Fibroblast of lung (primary cell): ENCODE measurements at regions not wholly inside any gene's neighbourhood (a gene's known extent, or its start where the extent isn't known, plus 50 kb on each side); places are given as distances from the start of the nearest gene placed in this dataset.

Source experiments
- DNase-seq, 2 donors: peaks; one replicate each; pipeline versions ENCODE4 v3.0.0 to v3.0.0-alpha.2; 2010; ENCODE audit warnings: low read depth in 2 of 2
- H2AFZ ChIP-seq: 2 replicates; pipeline ENCODE4 v1.5.1; 2012; ENCODE audit warnings: low read length, control low read depth, inconsistent platforms
- H3K27ac ChIP-seq: 2 replicates; pipeline ENCODE4 v1.5.1; 2011; ENCODE audit warnings: low read length, control low read depth; ENCODE audit not compliant: insufficient read depth
- H3K27me3 ChIP-seq: 2 replicates; pipeline ENCODE4 v1.5.1; 2011; ENCODE audit warnings: mild to moderate bottlenecking, low read length; ENCODE audit not compliant: control insufficient read depth, insufficient read depth
- H3K36me3 ChIP-seq: 2 replicates; pipeline ENCODE4 v1.5.1; 2011; ENCODE audit warnings: low read length; ENCODE audit not compliant: control insufficient read depth, insufficient read depth
- H3K4me1 ChIP-seq: 2 replicates; pipeline ENCODE4 v1.5.1; 2011; ENCODE audit warnings: low read length; ENCODE audit not compliant: control insufficient read depth, insufficient read depth; ENCODE audit errors: extremely low read depth
- H3K4me2 ChIP-seq: 2 replicates; pipeline ENCODE4 v1.5.1; 2011; ENCODE audit warnings: low read length, control low read depth; ENCODE audit not compliant: insufficient read depth; ENCODE audit errors: extremely low read depth
- H3K4me3 ChIP-seq, 4 experiments: fragments of 200-600 bp in 1 of 4; sonication (generic) in 1 of 4; replicated peaks in 1 of 4; 2 replicates each; pipeline ENCODE4 v1.5.1; 2011 to 2016; ENCODE audit warnings: low read length in 4 of 4, low read depth in 3 of 4, mild to moderate bottlenecking in 3 of 4, control low read depth in 2 of 4, inconsistent platforms in 1 of 4, mixed read lengths in 1 of 4; ENCODE audit not compliant: insufficient read depth in 1 of 4; ENCODE audit errors: control extremely low read depth in 1 of 4
- H3K79me2 ChIP-seq: 2 replicates; pipeline ENCODE4 v1.5.1; 2012; ENCODE audit warnings: mild to moderate bottlenecking, low read length, inconsistent platforms; ENCODE audit not compliant: control insufficient read depth, insufficient read depth
- H3K9ac ChIP-seq: 2 replicates; pipeline ENCODE4 v1.5.1; 2011; ENCODE audit warnings: mild to moderate bottlenecking, low read length, control low read depth; ENCODE audit not compliant: insufficient read depth
- H3K9me3 ChIP-seq: 2 replicates; pipeline ENCODE4 v1.5.1; 2012; ENCODE audit warnings: low read depth, low read length; ENCODE audit not compliant: control insufficient read depth, insufficient read depth
- H4K20me1 ChIP-seq: 2 replicates; pipeline ENCODE4 v1.5.1; 2011; ENCODE audit warnings: low read length; ENCODE audit not compliant: control insufficient read depth, insufficient read depth; ENCODE audit errors: extremely low read depth
- CTCF ChIP-seq, 2 donors: IDR thresholded peaks in 1 of 2; conservative IDR thresholded peaks in 1 of 2; 1 replicate in 1 of 2; 2 replicates in 1 of 2; pipeline ENCODE4 v1.5.1; 2011 to 2012; ENCODE audit warnings: low read length in 2 of 2, control low read depth in 1 of 2, inconsistent platforms in 1 of 2, low read depth in 1 of 2, mild to moderate bottlenecking in 1 of 2
- EZH2 ChIP-seq: IDR thresholded peaks from 2 replicates; pipeline ENCODE4 v1.5.1; 2012; ENCODE audit warnings: low read length, control low read depth, mild to moderate bottlenecking; ENCODE audit errors: missing control alignments

- no peak overlapping the region for H3K4me2 ChIP-seq
- no peaks in the 10 kb centered on the region for H3K79me2 ChIP-seq
- no peaks in the 10 kb centered on the region for H3K4me1 ChIP-seq
- H3K36me3 ChIP-seq = no peaks in the 10 kb centered on the region
- TF ChIP-seq CTCF (conservative IDR thresholded peaks at IDR 0.05 in 1 of 2, IDR thresholded peaks at IDR 0.05 in 1 of 2; ENCODE audit: low read depth in 1 of 2, low read length in 2 of 2) (no peak), EZH2 (no peak)
- H2AFZ ChIP-seq = no peak overlapping the region
- H3K27ac ChIP-seq = no peak overlapping the region
- H4K20me1 ChIP-seq = no peaks in the 10 kb centered on the region
- no peaks in the 10 kb centered on the region for H3K9me3 ChIP-seq
- H3K27me3 ChIP-seq = no peaks in the 10 kb centered on the region
- no peak overlapping the region for H3K4me3 ChIP-seq
- no peak for DNase-seq
- H3K9ac ChIP-seq = no peak overlapping the region
Measured at GRCh38 chr9:19885608-19886007, 96.8 kb upstream of the SLC24A2 start.

DNA sequence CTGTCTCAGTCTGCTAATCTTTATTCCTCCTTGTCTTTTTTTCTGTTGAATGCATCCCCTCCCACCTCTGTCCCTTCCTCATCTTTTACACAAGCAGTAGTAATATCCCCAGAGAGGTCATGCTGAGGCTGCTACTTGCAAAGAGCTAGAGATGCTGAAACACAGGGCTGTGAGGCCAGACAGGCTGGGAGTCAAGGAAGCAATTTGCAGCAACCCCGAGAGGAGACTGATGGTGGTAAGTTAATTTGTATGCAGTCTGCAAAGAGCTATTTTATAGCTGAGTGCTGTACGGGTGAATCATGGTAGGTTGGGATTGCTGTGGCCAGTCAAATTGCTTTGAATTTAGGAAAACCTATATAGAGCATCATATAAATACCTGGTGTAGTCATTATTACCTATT is 90.2 kb upstream of the SLC24A2 start:
- no peak overlapping the region for H3K9ac ChIP-seq
- no peaks in the 10 kb centered on the region for H3K36me3 ChIP-seq
- no peak overlapping the region for H3K4me2 ChIP-seq
- H2AFZ ChIP-seq = no peak overlapping the region
- no peaks in the 10 kb centered on the region for H3K4me1 ChIP-seq
- H3K9me3 ChIP-seq = no peaks in the 10 kb centered on the region
- TF ChIP-seq EZH2 = no peak
- TF ChIP-seq CTCF (conservative IDR thresholded peaks at IDR 0.05 in 1 of 2, IDR thresholded peaks at IDR 0.05 in 1 of 2; ENCODE audit: low read depth in 1 of 2, low read length in 2 of 2) = no peak
- H3K79me2 ChIP-seq = no peaks in the 10 kb centered on the region
- no peak overlapping the region for H3K27ac ChIP-seq
- no peak overlapping the region for H3K4me3 ChIP-seq
- no peaks in the 10 kb centered on the region for H3K27me3 ChIP-seq
- DNase-seq = no peak
- no peaks in the 10 kb centered on the region for H4K20me1 ChIP-seq

DNA sequence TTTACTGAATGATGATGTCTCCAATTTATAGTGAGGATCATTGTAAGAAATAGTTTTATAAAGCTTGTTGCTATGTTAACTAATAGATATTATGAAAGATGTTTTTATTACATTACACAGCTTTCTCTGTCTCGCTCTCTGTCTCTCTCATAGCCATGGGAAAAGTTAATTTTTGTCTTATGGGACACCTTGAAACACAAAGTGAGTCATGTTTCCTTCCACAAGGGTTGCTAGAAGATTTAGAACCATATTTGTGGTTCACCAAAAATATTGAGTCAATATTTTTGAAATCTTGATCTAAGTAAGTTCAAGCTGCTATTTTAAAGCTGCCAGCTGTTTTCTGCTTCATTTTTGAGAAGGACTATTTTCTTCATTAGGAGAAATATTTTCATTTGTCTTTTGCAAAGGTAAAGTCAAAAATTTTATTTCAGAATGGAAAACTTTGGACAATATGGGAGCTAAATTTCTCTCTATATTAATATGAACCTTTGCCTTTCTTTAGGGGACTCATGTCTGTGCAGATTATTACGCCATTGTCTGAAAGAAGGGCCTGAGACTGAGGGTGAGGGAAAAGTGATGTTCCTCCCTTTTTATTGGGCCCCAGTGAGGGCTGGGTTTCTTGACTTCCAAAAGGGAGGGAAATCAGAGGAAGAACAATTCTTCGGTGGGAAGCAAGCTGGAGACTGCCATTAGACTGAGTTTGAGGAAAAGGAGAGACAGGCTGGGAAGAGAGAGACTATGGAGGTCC is 87.9 kb upstream of the SLC24A2 start:
- H4K20me1 ChIP-seq = no peaks in the 10 kb centered on the region
- no peak for TF ChIP-seq EZH2
- TF ChIP-seq CTCF (conservative IDR thresholded peaks at IDR 0.05 in 1 of 2, IDR thresholded peaks at IDR 0.05 in 1 of 2; ENCODE audit: low read depth in 1 of 2, low read length in 2 of 2) = no peak
- H3K4me1 ChIP-seq = no peaks in the 10 kb centered on the region
- no peaks in the 10 kb centered on the region for H3K9me3 ChIP-seq
- H3K27ac ChIP-seq = no peak overlapping the region
- H3K4me3 ChIP-seq = no peak overlapping the region
- no peak overlapping the region for H3K4me2 ChIP-seq
- H3K36me3 ChIP-seq = no peaks in the 10 kb centered on the region
- H3K79me2 ChIP-seq = no peaks in the 10 kb centered on the region
- no peak for DNase-seq
- H3K27me3 ChIP-seq = no peaks in the 10 kb centered on the region
- H2AFZ ChIP-seq = no peak overlapping the region
- H3K9ac ChIP-seq = no peak overlapping the region
